ENCODE measurements at regions not wholly inside any gene's neighbourhood (a gene's known extent, or its start where the extent isn't known, plus 50 kb on each side); places are given as distances from the start of the nearest gene placed in this dataset.

DNA sequence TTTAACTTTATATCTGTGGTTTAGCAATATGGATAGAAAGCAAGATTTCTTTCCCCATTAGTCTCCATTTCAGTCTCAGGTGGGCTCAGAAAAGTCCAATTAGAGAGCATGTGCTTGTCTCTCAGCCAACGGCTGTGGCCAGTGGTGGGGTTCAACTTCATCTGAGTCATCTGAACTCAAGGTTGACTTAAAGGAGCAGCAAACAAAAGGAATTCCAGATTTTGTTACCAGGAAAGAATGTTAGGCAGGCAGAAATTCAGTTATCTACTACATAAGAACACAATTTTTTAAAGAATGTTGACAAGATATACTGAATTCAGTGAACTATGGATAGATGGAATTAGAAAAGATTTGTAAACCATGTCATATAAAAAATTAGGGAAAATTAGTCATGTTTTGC lies 784.1 kb downstream of the MAT2B start:
- TF ChIP-seq EZH2 (IDR thresholded peaks at IDR 0.05; ENCODE audit: borderline replicate concordance, insufficient read depth, low read depth, low read length, poor library complexity, severe bottlenecking): no peak
- TF ChIP-seq, protein P1, sequence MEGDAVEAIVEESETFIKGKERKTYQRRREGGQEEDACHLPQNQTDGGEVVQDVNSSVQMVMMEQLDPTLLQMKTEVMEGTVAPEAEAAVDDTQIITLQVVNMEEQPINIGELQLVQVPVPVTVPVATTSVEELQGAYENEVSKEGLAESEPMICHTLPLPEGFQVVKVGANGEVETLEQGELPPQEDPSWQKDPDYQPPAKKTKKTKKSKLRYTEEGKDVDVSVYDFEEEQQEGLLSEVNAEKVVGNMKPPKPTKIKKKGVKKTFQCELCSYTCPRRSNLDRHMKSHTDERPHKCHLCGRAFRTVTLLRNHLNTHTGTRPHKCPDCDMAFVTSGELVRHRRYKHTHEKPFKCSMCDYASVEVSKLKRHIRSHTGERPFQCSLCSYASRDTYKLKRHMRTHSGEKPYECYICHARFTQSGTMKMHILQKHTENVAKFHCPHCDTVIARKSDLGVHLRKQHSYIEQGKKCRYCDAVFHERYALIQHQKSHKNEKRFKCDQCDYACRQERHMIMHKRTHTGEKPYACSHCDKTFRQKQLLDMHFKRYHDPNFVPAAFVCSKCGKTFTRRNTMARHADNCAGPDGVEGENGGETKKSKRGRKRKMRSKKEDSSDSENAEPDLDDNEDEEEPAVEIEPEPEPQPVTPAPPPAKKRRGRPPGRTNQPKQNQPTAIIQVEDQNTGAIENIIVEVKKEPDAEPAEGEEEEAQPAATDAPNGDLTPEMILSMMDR (IDR thresholded peaks at IDR 0.05): no peak
